K562 (cell line): ENCODE measurements at regions not wholly inside any gene's neighbourhood (a gene's known extent, or its start where the extent isn't known, plus 50 kb on each side); places are given as distances from the start of the nearest gene placed in this dataset.
A peak's percentile ranks its signal among the peaks of the same experiment; 100 is the strongest.

Experiments
- ATAC-seq: fragments of 200-7000 bp; cut with Tn5 transposase; 3 replicates; pipeline ENCODE4 v1.9.1; 2020; ENCODE audit warnings: moderate library complexity
- BruUV-seq: library from RNA; stranded (reverse); fragments of 400-500 nt; replicated peaks from 2 replicates; lab custom pipeline; 2021; lab: Mats Ljungman, UMichigan
- CTCF ChIA-PET: fragments of 300-600 bp; formaldehyde crosslinking; extraction: SDS; loops from one replicate; lab custom pipeline; 2021; ENCODE audit warnings: low intra/inter-chr PET ratio; lab: Yijun Ruan, JAX
- POLR2A ChIA-PET: fragments of 300-600, 350-650 bp; sonication (Branson Sonifier 250); formaldehyde crosslinking; extraction: SDS; loops from one replicate; lab custom pipeline; 2021; ENCODE audit warnings: antibody characterized with exemption, inconsistent platforms; lab: Yijun Ruan, JAX
- DNase-seq, 4 experiments: peaks; one replicate each; pipeline versions ENCODE4 v3.0.0 to v3.0.0-alpha.2; 2011 to 2018; ENCODE audit warnings: low spot score in 3 of 4, mixed read lengths in 3 of 4; ENCODE audit errors: extremely low read depth in 1 of 4
- FAIRE-seq: peaks from 2 replicates; lab custom pipeline; 2011; peaks lifted over from hg19 to GRCh38; lab: Jason Lieb, UNC
- H2AFZ ChIP-seq: 2 replicates; pipeline ENCODE4 v1.6.0; 2011; ENCODE audit warnings: low read depth, low read length, control low read depth, inconsistent platforms
- H3K27ac ChIP-seq: fragments of 200-600 bp; 3 replicates; pipeline ENCODE4 v1.8.0; 2011; ENCODE audit warnings: low read depth, mild to moderate bottlenecking, control low read depth, inconsistent platforms, low read length, moderate library complexity, mixed read lengths; ENCODE audit errors: extremely low read depth
- H3K27me3 ChIP-seq, 2 experiments: fragments of 300-600 bp in 1 of 2; 2 replicates in 1 of 2; 3 replicates in 1 of 2; pipeline versions ENCODE4 v1.6.0 to v1.8.0; 2011; ENCODE audit warnings: inconsistent platforms in 2 of 2, low read length in 2 of 2, mild to moderate bottlenecking in 1 of 2, mixed read lengths in 1 of 2, moderate library complexity in 1 of 2; ENCODE audit not compliant: control insufficient read depth in 2 of 2, insufficient read depth in 2 of 2
- H3K36me3 ChIP-seq: fragments of 300-600 bp; 3 replicates; pipeline ENCODE4 v1.8.0; 2011; ENCODE audit warnings: mild to moderate bottlenecking, low read length, inconsistent platforms; ENCODE audit not compliant: control insufficient read depth, insufficient read depth
- H3K4me1 ChIP-seq, 2 experiments: fragments of 200-600 bp in 1 of 2; replicated peaks in 1 of 2; 2 replicates in 1 of 2; 3 replicates in 1 of 2; pipeline versions ENCODE4 v1.5.1 to v1.8.0; 2011; ENCODE audit warnings: inconsistent platforms in 2 of 2, low read length in 2 of 2, mild to moderate bottlenecking in 1 of 2, mixed read lengths in 1 of 2, moderate library complexity in 1 of 2; ENCODE audit not compliant: control insufficient read depth in 2 of 2, insufficient read depth in 2 of 2
- H3K4me2 ChIP-seq: 2 replicates; pipeline ENCODE4 v1.6.1; 2011; ENCODE audit warnings: low read length, control low read depth, inconsistent platforms, mixed read lengths; ENCODE audit not compliant: insufficient read depth
- H3K4me3 ChIP-seq: fragments of 200-600 bp; sonication (generic), shearing (Covaris generic); 2 replicates; pipeline ENCODE4 v1.5.1; 2016; ENCODE audit warnings: control low read depth, inconsistent platforms
- H3K79me2 ChIP-seq: fragments of 200-600 bp; 3 replicates; pipeline ENCODE4 v1.8.0; 2011; ENCODE audit warnings: low read length, inconsistent platforms; ENCODE audit not compliant: control insufficient read depth, insufficient read depth
- H3K9ac ChIP-seq, 2 experiments: 2 replicates each; pipeline versions ENCODE4 v1.6.0 to v1.6.1; 2011; ENCODE audit warnings: low read depth in 2 of 2, low read length in 2 of 2, control low read depth in 1 of 2, inconsistent platforms in 1 of 2, mild to moderate bottlenecking in 1 of 2, mixed read lengths in 1 of 2; ENCODE audit not compliant: insufficient read depth in 1 of 2
- H3K9me1 ChIP-seq: one replicate; pipeline ENCODE4 v1.6.0; 2011; ENCODE audit warnings: inconsistent platforms, mild to moderate bottlenecking, low read length, moderate library complexity; ENCODE audit not compliant: control insufficient read depth, insufficient read depth
- H3K9me3 ChIP-seq: replicated peaks from 2 replicates; pipeline ENCODE4 v1.5.1; 2011; ENCODE audit warnings: low read depth, low read length, inconsistent platforms; ENCODE audit not compliant: control insufficient read depth, insufficient read depth
- H4K20me1 ChIP-seq: replicated peaks from 2 replicates; pipeline ENCODE4 v1.6.1; 2011; ENCODE audit warnings: low read length, inconsistent platforms, mixed read lengths; ENCODE audit not compliant: control insufficient read depth, insufficient read depth
- MEF2A ChIP-seq: IDR thresholded peaks from 2 replicates; pipeline ENCODE4 v1.6.1; 2011; ENCODE audit warnings: low read depth, mild to moderate bottlenecking, low read length, moderate library complexity; ENCODE audit not compliant: control insufficient read depth
- PRDM10 ChIP-seq: fragments of 450-650 bp; IDR thresholded peaks from 2 replicates; pipeline ENCODE4 v1.6.1; 2018; ENCODE audit not compliant: partially characterized antibody
- ZNF778 ChIP-seq: fragments of 450-650 bp; formaldehyde crosslinking; IDR thresholded peaks from 2 replicates; pipeline ENCODE4 v1.4.0; 2020; ENCODE audit warnings: mild to moderate bottlenecking, moderate library complexity
- WGBS: fragments of 100-300 bp; shearing (Covaris generic); methylation state at CpG from one replicate; pipeline ENCODE4 v1.1.6; 2016; ENCODE audit warnings: low coverage, mixed read lengths; ENCODE audit not compliant: insufficient coverage; ENCODE audit errors: missing lambda C conversion rate; 5-methylcytosine and 5-hydroxymethylcytosine counted together
- in situ Hi-C: fragments of 300-500 bp; cut with MboI; formaldehyde crosslinking; loops from 4 replicates; pipeline ENCODE4 v1.15.0; 2018; ENCODE audit warnings: inconsistent platforms, mixed read lengths
- intact Hi-C: fragments of 100-400 bp; cut with micrococcal nuclease; formaldehyde crosslinking; loops from 2 replicates; pipeline ENCODE4 v1.14.2; 2022

DNA sequence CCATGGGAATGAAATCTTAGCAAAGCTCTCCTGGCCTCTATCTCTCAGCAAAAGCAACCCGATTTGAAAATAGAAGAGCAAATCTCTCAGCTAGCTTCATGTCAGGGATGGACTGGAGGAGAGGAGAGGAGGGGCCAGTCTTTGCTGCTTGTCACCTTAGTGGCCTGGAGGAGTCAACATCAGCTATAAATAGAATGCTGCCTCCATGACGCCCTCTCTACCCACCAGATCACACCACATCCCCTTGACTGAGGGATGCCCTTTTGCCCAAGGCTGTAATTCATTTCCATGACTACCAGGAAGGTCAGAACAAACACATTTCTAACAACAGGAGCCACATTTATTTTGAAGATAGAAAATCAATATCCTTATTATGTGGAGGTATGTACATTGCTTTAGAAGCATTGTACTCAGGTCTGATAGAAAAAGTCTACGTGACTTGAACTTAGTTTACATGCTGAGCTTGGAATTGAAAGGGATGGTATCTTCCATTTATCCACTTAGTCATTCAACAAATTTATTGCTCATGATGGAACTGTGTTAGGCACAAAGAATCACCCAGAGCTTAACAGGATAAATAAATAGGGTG lies 92.4 kb upstream of the LIFR start:
- ChIA-PET POLR2A (interaction anchor here (0.6 to 1.6 kb wide), 3 partner anchors 9 to 22 kb away, joined by 3 to 4 read pairs (median 4); no protein-coding TSS in a partner anchor), CTCF (no interaction called here)
- no peaks in the 10 kb centered on the region for H3K9me1 ChIP-seq
- in situ Hi-C loops: no loop called here
- no peaks in the 10 kb centered on the region for H3K36me3 ChIP-seq
- H4K20me1 ChIP-seq: no peaks in the 10 kb centered on the region
- no TSS peak for BruUV-seq
- DNase-seq: no peak
- H3K27ac ChIP-seq: no peak overlapping the region
- H3K27me3 ChIP-seq: peaks cover 3 to 4% of the 10 kb centered on the region in 2 experiments; a peak in 3 of 5 replicates
- ATAC-seq: no peak
- H3K4me1 ChIP-seq: no peaks in the 10 kb centered on the region
- H3K9me3 ChIP-seq: no peaks in the 10 kb centered on the region
- FAIRE-seq: no peak
- 3% methylated on average over 3 of the region's 3 CpGs for WGBS
- TF ChIP-seq MEF2A: 0 out of 2 replicates have a peak, but pooled peaks have one; percentile 37
- no peak for TF ChIP-seq ZNF778 (CRISPR knock-in tag)
- TF ChIP-seq PRDM10: peak; percentile 53
- no peaks in the 10 kb centered on the region for H3K79me2 ChIP-seq
- H3K4me3 ChIP-seq: no peak overlapping the region
- intact Hi-C loops: no loop called here
- H3K4me2 ChIP-seq: no peak overlapping the region
- H3K9ac ChIP-seq: no peak overlapping the region
- no peak overlapping the region for H2AFZ ChIP-seq
